ENCODE measurements at regions not wholly inside any gene's neighbourhood (a gene's known extent, or its start where the extent isn't known, plus 50 kb on each side); places are given as distances from the start of the nearest gene placed in this dataset.

DNA sequence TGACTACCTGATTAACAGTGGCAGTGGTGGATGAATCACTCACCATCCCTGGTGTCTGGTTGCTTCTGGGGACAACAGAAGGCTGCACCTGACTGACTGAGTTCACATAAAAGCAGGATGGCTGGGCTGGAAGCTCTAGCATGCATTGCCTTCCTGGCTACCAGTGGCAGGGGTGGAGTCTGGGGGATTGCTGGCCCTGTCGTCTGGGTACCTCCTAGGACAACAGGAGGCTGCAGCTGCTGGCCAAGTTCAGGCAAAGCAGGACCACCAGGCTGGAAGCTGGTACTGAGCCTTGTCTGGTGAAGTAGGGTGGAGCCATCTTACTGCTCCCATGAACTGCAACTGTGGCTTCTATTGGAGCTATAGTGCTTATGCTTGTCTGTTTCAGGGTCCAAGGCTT lies 480.8 kb upstream of the CTNND2 start:
- Mint-ChIP-seq H3K9me3 (peaks cover 0 to 47% (median 12%) of the 10 kb centered on the region in 6 donors), H3K4me1 (no peaks in the 10 kb centered on the region), H3K36me3 (no peaks in the 10 kb centered on the region), H3K4me3 (no peak overlapping the region), H3K27ac (no peak overlapping the region), H3K27me3 (ENCODE audit: low read depth in 3 of 3) (peaks cover 0 to 2% (median 0%) of the 10 kb centered on the region in 3 donors)
- DNase-seq = no peak

DNA sequence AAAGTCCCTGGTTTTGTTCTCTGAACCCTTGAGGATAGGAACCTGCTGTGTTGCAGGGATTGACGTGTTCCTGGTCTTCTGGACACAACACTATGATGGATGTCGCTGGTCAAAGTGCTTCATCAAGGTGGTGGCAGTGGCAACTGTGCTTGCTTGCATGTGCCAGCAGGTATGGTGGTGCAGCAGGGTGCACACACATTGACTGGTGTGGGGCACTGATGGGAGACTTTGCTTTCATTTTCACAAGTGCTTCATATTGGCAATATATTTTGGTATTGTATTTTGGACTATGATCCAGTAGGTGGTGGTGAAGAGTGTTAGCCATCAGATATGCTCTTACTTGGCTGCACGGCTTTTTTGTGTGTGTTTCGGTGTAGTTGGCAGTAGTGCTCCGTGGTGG lies 479.8 kb upstream of the CTNND2 start:
- H3K36me3 Mint-ChIP-seq = no peaks in the 10 kb centered on the region
- DNase-seq = no peak
- H3K27me3 Mint-ChIP-seq (ENCODE audit: low read depth in 3 of 3) = peaks cover 0 to 2% (median 0%) of the 10 kb centered on the region in 3 donors
- H3K27ac Mint-ChIP-seq = no peak overlapping the region
- peaks cover 0 to 51% (median 12%) of the 10 kb centered on the region in 6 donors for H3K9me3 Mint-ChIP-seq
- no peaks in the 10 kb centered on the region for H3K4me1 Mint-ChIP-seq
- no peak overlapping the region for H3K4me3 Mint-ChIP-seq

DNA sequence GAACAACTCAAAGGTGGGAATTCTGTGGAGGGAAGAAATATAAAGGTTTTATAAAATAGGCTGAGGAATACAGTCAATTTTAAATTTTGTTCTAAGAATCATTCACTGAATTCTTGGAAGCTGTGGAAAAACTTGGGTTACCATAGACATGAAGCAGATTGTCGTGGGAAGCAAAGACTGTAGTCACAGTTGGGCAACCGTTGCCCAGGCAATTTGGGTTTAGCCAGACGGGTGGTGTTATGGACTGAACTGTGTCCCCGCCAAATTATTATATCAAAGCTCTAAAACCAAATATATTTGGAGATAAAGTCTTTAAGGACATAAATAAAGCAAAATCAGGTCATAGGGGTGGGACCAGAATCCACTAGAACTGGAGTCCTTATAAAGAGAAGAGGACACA lies 463.7 kb upstream of the CTNND2 start:
- Mint-ChIP-seq H3K4me3 (no peak overlapping the region), H3K27ac (no peak overlapping the region), H3K36me3 (no peaks in the 10 kb centered on the region), H3K27me3 (ENCODE audit: low read depth in 3 of 3) (peaks cover 0 to 2% (median 0%) of the 10 kb centered on the region in 3 donors), H3K4me1 (no peaks in the 10 kb centered on the region), H3K9me3 (peaks cover 0 to 12% (median under 1%) of the 10 kb centered on the region in 6 donors)
- no peak for DNase-seq

DNA sequence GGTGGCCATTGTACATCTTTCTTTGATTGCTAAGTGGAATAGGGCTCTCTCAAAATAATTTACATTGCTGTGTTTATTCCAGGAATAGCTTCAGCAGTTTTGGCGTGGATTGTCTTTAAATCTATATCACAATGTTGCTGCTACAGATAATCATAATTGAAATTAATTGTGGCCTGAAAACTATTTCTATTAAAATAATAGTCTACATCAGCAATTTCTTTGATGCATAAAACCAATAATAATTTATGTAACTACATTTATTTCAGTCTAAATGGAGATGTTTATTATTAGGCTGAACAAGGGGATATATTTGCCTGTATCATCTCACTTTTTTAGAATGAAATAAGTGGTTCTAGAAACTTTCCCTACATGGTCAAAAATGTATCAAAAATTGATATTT lies 456.0 kb upstream of the CTNND2 start:
- peaks cover 0 to 3% (median 0%) of the 10 kb centered on the region in 3 donors for H3K27me3 Mint-ChIP-seq (ENCODE audit: low read depth in 3 of 3)
- no peak for DNase-seq
- H3K27ac Mint-ChIP-seq = no peak overlapping the region
- H3K36me3 Mint-ChIP-seq = no peaks in the 10 kb centered on the region
- no peak overlapping the region for H3K4me3 Mint-ChIP-seq
- no peaks in the 10 kb centered on the region for H3K4me1 Mint-ChIP-seq
- peaks cover 2 to 19% (median 12%) of the 10 kb centered on the region in 6 donors for H3K9me3 Mint-ChIP-seq

DNA sequence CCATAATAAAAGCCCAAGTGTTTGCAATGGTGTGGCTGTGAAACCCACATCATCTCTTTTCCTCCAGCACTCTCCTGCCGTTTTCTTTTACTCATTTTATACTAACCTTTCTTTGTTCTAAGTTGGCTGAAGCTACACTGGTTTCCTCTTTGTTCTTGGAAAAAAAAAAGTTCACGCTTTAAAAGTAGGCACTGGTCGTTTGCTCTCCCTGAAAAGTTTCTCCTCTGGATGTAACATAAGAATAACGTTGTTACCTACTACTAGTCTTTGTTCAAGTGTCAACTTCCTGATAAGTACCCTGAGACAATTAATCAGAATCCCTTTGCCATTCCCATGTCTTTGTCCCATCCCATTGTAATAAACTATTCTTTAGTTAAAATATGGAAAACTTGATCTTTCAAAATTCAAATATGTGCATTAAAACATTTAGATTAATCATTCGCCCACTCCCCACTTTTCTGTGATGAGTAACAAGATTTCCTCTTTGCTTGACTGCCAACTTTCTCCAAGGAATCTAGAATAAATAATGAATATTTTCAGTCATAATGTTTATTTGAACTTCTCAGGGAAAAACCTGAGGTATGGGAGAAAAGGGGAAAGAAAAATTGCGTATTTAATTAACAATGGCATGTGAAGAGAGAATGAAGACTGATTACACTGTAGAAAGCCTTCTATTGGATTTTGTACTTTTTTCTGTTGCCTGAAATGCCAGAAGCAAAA lies 454.3 kb upstream of the CTNND2 start:
- Mint-ChIP-seq H3K4me1 (no peaks in the 10 kb centered on the region), H3K27me3 (ENCODE audit: low read depth in 3 of 3) (peaks cover 0 to 3% (median 0%) of the 10 kb centered on the region in 3 donors), H3K4me3 (no peak overlapping the region), H3K36me3 (no peaks in the 10 kb centered on the region), H3K9me3 (peaks cover 2 to 26% (median 12%) of the 10 kb centered on the region in 6 donors), H3K27ac (no peak overlapping the region)
- DNase-seq = no peak

DNA sequence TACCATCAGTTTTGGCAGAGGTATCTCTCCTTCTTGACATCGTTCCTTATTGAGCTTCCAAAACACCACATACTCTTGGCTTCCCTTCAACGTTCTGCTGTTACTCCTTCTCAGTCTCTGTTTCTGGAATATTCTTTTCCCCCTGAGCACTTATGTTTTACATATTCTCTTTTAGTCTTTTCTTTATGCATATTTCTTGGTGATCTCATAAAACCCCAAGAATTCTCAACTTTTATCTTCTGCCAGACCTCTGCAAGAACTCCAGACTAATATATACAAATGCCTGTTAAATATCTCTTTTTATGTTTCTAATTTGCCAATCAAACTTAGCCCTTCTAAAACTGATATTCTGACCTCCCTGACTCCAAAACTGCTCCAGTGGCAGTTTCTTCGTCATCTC lies 453.4 kb upstream of the CTNND2 start:
- Mint-ChIP-seq H3K27ac (no peak overlapping the region), H3K36me3 (no peaks in the 10 kb centered on the region), H3K4me1 (no peaks in the 10 kb centered on the region), H3K27me3 (ENCODE audit: low read depth in 3 of 3) (no peaks in the 10 kb centered on the region), H3K9me3 (peaks cover 2 to 25% (median 9%) of the 10 kb centered on the region in 6 donors), H3K4me3 (no peak overlapping the region)
- DNase-seq = no peak

DNA sequence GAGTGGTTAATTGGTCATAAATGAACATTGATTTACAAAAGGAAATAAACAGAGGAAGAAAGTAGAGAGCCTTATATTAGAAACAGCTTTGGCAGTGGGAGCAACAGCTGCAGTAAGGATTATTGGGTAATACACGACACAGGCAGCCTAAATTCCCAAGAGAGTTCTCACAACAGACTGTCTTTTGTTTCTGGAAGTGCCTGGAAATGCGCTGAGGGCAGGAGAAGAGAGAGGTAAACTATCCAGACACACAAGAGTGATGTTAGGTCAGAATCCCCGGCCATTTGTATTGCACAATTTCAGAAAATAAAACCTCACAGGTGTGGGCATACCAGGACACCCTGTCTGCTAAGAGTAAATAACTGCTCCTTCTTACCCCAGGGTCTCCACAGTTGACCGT lies 450.4 kb upstream of the CTNND2 start:
- no peak overlapping the region for H3K4me3 Mint-ChIP-seq
- peaks cover 0 to 2% (median 0%) of the 10 kb centered on the region in 3 donors for H3K27me3 Mint-ChIP-seq (ENCODE audit: low read depth in 3 of 3)
- H3K9me3 Mint-ChIP-seq = peaks cover 0 to 34% (median 18%) of the 10 kb centered on the region in 6 donors
- no peak for DNase-seq
- H3K4me1 Mint-ChIP-seq = no peaks in the 10 kb centered on the region
- no peaks in the 10 kb centered on the region for H3K36me3 Mint-ChIP-seq
- no peak overlapping the region for H3K27ac Mint-ChIP-seq

DNA sequence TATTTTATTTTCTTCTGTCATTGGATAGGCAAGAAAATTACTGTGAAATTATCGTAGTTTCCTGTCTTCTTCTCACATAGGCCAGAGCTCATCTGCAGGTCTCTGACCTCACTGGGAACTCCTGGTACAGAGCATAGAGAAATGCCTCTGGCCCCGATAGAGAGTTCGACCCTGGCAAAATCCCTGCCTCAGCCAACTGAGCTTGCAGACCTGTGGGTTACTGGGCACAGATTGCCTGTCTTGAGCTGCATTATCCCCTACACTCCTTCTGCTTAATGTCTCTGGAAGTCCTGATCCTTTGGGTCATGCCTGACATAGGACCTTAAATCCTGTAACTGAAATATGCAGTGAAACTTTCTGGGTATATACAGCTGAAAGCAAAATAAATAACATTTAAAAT lies 439.3 kb upstream of the CTNND2 start:
- Mint-ChIP-seq H3K4me3 (no peak overlapping the region), H3K27ac (no peak overlapping the region), H3K9me3 (peaks cover 1 to 11% (median 6%) of the 10 kb centered on the region in 6 donors), H3K36me3 (no peaks in the 10 kb centered on the region), H3K4me1 (no peaks in the 10 kb centered on the region), H3K27me3 (ENCODE audit: low read depth in 3 of 3) (peaks cover 0 to 3% (median 0%) of the 10 kb centered on the region in 3 donors)
- no peak for DNase-seq

DNA sequence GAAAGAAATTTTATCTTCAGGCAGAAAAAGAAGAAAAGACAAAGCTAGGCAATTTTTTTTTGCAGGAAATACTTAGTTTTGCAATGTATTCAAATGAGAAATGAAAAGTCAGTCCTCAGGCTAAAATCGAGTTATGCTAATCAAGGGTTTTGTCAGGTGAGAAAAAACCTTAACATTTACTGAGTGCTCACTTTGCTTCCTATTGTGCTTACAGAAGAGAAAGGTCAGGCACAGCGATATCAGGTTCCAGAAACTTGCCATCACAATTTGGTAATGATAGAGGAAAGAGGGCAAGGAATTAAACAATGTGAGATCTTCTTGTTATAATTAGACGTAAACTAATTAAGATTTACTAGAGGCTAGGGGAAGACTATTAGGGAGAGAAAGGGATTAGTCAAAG lies 431.7 kb upstream of the CTNND2 start:
- H3K4me3 Mint-ChIP-seq = no peak overlapping the region
- H3K9me3 Mint-ChIP-seq = peaks cover 0 to 30% (median 9%) of the 10 kb centered on the region in 6 donors
- DNase-seq = no peak
- no peak overlapping the region for H3K27ac Mint-ChIP-seq
- no peaks in the 10 kb centered on the region for H3K36me3 Mint-ChIP-seq
- H3K4me1 Mint-ChIP-seq = no peaks in the 10 kb centered on the region
- peaks cover 0 to 3% (median 0%) of the 10 kb centered on the region in 3 donors for H3K27me3 Mint-ChIP-seq (ENCODE audit: low read depth in 3 of 3)

DNA sequence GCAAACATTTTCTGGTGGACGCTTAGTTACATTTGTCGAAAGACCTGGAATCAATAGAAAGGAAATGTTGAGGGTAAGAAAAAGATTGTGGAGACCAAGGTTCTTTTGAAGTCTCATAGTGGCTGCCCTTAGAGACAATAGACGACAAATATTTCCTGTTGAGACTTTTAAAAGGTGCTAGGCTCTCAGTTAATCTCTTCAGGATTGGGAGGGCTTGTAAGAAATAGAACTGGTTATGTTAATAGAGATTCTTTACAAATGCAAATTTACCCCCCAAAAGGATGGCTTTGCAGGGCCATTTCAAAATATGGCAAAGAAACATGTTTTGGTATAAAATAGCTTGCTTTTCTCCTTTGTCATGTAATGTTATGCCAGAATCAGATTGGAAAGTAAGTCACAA lies 428.2 kb upstream of the CTNND2 start:
- no peaks in the 10 kb centered on the region for H3K36me3 Mint-ChIP-seq
- no peaks in the 10 kb centered on the region for H3K27me3 Mint-ChIP-seq (ENCODE audit: low read depth in 3 of 3)
- DNase-seq = no peak
- H3K4me1 Mint-ChIP-seq = no peaks in the 10 kb centered on the region
- H3K9me3 Mint-ChIP-seq = peaks cover 0 to 27% (median 5%) of the 10 kb centered on the region in 6 donors
- H3K27ac Mint-ChIP-seq = no peak overlapping the region
- no peak overlapping the region for H3K4me3 Mint-ChIP-seq

DNA sequence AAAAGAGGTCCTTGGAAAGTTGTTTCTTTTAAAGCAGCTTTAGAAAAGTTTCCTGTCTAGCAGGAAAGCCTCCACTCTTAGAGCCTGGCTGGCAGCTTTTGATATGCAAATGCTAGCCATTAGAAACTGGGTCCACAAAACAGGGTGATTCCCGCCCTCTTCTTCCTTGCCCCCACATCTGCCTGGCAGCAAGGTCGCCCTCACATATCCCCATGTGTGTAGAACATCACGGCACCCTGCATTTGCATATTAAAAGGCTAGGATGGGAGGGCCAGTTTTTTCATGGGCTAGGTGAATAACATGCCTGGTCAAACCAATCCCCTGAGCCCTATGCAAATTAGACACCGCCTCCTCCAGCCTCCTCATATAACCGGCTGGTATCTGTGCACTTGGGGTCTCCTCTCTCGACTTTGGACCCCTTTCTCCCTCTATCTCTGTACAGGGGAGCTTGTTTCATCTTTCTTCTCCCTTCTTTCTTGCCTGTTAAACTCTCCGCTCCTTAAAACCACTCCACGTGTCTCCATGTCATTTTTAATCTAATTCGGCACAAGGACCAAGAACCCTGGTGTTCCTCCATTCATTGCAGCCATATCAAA lies 426.8 kb upstream of the CTNND2 start:
- Mint-ChIP-seq H3K4me3 (no peak overlapping the region), H3K27me3 (ENCODE audit: low read depth in 3 of 3) (no peaks in the 10 kb centered on the region), H3K4me1 (no peaks in the 10 kb centered on the region), H3K27ac (no peak overlapping the region), H3K9me3 (peaks cover 3 to 26% (median 8%) of the 10 kb centered on the region in 6 donors), H3K36me3 (no peaks in the 10 kb centered on the region)
- no peak for DNase-seq

DNA sequence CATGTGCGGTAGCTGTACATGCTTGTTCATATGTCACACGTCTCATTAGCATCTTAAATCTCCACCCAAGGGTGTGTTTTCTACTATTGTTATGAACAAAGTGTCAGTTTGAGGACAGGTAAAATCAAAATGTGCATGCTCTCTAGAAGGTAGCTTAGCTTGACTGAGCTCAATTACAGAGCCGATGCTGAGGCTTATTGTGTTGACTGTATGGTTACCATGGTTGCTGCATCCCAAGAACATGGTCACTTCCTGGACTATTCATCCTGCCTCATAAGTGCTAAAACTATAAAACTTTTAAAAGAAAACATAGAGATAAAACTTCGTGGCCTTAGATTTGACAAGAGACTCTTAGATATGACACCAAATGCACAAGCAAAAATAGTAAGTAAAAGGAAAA lies 426.1 kb upstream of the CTNND2 start:
- Mint-ChIP-seq H3K4me1 (no peaks in the 10 kb centered on the region), H3K27ac (no peak overlapping the region), H3K27me3 (ENCODE audit: low read depth in 3 of 3) (no peaks in the 10 kb centered on the region), H3K36me3 (no peaks in the 10 kb centered on the region), H3K4me3 (no peak overlapping the region), H3K9me3 (peaks cover 3 to 20% (median 8%) of the 10 kb centered on the region in 6 donors)
- DNase-seq = no peak

DNA sequence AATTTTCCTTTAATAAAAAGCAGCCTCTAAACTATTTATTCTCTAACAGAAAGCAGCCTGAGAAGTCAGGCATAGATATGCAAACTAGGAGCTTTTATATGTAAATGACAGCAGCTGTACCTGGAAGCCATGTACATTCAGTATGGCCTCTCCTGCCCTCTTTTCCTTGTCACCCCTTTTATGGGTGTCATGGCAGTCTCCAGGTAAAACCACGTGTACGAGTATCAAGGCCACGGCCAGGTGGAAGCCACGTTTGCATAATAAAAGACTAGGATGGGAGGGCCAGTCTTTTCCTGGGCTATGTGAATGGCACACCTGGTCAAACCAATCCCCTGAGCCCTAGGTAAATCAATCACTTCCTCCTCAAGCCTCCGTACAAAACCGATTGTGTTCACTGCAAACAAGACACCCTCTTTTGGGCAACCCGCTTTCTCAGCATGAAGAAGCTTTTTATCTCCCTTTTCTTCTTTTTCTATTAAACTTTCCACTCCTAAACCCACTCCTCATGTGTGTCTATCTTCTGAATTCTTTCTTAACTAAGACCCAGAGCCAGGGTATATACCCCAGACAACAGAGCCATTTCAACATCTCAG lies 419.5 kb upstream of the CTNND2 start:
- Mint-ChIP-seq H3K4me3 (no peak overlapping the region), H3K27me3 (ENCODE audit: low read depth in 3 of 3) (peaks cover 0 to 1% (median 0%) of the 10 kb centered on the region in 3 donors), H3K27ac (no peak overlapping the region), H3K4me1 (no peaks in the 10 kb centered on the region), H3K36me3 (no peaks in the 10 kb centered on the region), H3K9me3 (peaks cover 0 to 12% (median 6%) of the 10 kb centered on the region in 6 donors)
- DNase-seq = no peak

DNA sequence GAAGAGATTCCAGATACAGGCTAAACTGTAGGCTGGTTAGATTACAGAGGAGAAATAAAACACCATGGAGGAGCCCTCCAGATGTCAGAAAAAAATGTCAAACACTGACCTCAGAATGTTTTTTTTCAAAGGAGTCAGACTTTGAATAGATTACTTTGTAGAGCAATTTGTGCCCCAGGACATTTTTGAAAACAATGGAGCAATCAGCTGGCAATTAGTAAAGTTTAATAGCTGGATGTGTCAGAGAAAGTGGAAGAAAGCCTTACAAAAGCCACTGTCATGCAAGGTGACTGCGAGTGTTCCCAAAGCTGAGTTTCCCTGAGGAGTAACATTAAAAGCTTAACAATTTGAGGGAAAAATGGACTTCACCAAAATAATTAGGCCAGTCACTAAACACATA lies 417.8 kb upstream of the CTNND2 start:
- Mint-ChIP-seq H3K4me3 (no peak overlapping the region), H3K36me3 (no peaks in the 10 kb centered on the region), H3K27me3 (ENCODE audit: low read depth in 3 of 3) (peaks cover 0 to 1% (median 0%) of the 10 kb centered on the region in 3 donors), H3K27ac (no peak overlapping the region), H3K4me1 (no peaks in the 10 kb centered on the region), H3K9me3 (peaks cover 0 to 7% (median 5%) of the 10 kb centered on the region in 6 donors)
- no peak for DNase-seq
